Left lobe of liver (tissue), 2 donors: ENCODE measurements at regions not wholly inside any gene's neighbourhood (a gene's known extent, or its start where the extent isn't known, plus 50 kb on each side); places are given as distances from the start of the nearest gene placed in this dataset.

Experiments
- ATAC-seq: fragments of 200-7000 bp; cut with Tn5 transposase; one replicate; pipeline ENCODE4 v1.9.1; 2020; ENCODE audit warnings: mild to moderate bottlenecking, moderate library complexity
- DNase-seq: peaks from one replicate; pipeline ENCODE4 v3.0.0-alpha.2; 2020; ENCODE audit warnings: low spot score
- donor health status: DM: no; HTN: no; CAD: no; lungs with moderate emphysema.
- donor health status: DM: no; HTN: yes; CAD: no.

- ATAC-seq: no peak
- no peak for DNase-seq
Observed at GRCh38 chr10:52855546-52856325, 83.2 kb upstream of the MBL2 start.

- ATAC-seq (no peak), DNase-seq (no peak)
Observed at GRCh38 chr10:52853704-52854103, 81.1 kb upstream of the MBL2 start.

DNA sequence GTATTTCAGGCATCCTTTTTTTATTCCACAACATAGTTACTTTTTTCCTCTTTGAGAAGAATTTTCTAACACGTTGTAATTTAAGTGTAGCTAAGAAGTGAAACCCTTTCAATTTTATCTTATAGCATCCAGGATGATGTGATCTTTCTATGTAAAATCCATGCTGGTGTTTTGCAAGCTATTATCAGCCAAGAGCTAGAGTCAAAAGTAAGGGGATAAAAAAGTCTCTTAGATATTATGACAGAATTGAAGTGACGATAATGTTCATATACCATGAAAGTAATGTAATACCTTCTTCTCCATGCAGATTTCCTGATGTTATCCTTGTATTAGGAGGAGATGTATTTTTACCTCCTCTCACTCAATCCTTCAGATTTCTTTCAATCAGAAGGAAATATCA is 64.2 kb upstream of the MBL2 start:
- ATAC-seq: no peak
- no peak for DNase-seq
